Fibroblast of lung (primary cell): ENCODE measurements at regions not wholly inside any gene's neighbourhood (a gene's known extent, or its start where the extent isn't known, plus 50 kb on each side); places are given as distances from the start of the nearest gene placed in this dataset.

ENCODE experiments used
- EZH2 ChIP-seq: IDR thresholded peaks from 2 replicates; pipeline ENCODE4 v1.5.1; 2012; ENCODE audit warnings: low read length, control low read depth, mild to moderate bottlenecking; ENCODE audit errors: missing control alignments
- TF ChIP-seq, protein P1 (sequence below), 2 donors: IDR thresholded peaks in 1 of 2; conservative IDR thresholded peaks in 1 of 2; 1 replicate in 1 of 2; 2 replicates in 1 of 2; pipeline ENCODE4 v1.5.1; 2011 to 2012; ENCODE audit warnings: low read length in 2 of 2, control low read depth in 1 of 2, inconsistent platforms in 1 of 2, low read depth in 1 of 2, mild to moderate bottlenecking in 1 of 2

DNA sequence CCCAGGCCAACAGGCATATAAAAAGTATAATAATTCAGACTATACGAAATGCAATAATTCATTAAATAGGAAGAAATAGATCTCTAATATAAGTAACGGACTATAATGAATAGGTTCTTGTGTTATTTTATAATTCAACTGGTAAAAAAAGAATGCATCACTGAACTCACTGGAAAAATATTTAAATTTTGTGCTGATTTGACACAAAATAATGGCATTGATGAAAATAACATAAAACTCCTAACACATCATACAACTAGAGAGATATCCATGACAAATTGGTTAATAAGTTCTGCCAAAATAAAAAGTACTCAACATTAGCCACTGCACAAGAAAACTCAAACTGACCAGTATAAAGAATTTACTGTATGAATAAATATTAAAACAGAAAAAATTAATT lies 57.1 kb upstream of the RAB4A start:
- TF ChIP-seq, protein P1, sequence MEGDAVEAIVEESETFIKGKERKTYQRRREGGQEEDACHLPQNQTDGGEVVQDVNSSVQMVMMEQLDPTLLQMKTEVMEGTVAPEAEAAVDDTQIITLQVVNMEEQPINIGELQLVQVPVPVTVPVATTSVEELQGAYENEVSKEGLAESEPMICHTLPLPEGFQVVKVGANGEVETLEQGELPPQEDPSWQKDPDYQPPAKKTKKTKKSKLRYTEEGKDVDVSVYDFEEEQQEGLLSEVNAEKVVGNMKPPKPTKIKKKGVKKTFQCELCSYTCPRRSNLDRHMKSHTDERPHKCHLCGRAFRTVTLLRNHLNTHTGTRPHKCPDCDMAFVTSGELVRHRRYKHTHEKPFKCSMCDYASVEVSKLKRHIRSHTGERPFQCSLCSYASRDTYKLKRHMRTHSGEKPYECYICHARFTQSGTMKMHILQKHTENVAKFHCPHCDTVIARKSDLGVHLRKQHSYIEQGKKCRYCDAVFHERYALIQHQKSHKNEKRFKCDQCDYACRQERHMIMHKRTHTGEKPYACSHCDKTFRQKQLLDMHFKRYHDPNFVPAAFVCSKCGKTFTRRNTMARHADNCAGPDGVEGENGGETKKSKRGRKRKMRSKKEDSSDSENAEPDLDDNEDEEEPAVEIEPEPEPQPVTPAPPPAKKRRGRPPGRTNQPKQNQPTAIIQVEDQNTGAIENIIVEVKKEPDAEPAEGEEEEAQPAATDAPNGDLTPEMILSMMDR (conservative IDR thresholded peaks at IDR 0.05 in 1 of 2, IDR thresholded peaks at IDR 0.05 in 1 of 2; ENCODE audit: low read depth in 1 of 2, low read length in 2 of 2): no peak
- TF ChIP-seq EZH2: no peak
